ENCODE measurements at regions not wholly inside any gene's neighbourhood (a gene's known extent, or its start where the extent isn't known, plus 50 kb on each side); places are given as distances from the start of the nearest gene placed in this dataset.

DNA sequence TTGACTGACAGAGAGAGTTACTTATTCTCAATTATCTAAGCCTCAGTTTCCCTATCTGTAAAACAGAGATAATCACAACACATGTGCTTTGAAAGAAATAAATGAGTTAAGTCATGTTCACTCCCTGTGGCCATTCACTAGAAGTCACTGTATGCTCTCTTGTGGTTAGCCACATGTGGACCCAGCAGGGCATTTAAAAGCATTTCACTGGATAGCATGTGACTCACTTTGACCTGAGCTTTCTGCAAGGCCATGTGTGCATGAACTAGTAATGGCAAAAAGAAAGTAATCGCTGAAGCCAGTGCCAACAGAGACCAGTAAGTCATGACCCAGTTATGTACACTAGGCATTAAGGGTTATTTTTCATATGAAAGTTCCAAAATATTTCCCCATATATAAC is 557.0 kb upstream of the IGFBP3 start:
- peaks cover 0 to 2% (median under 1%) of the 10 kb centered on the region in 4 donors for H3K9me3 ChIP-seq (ENCODE audit: control insufficient read depth in 4 of 4, low read length in 3 of 4)
- H3K27ac ChIP-seq (ENCODE audit: low read depth in 1 of 2, low read length in 2 of 2) = no peak overlapping the region
- no peaks in the 10 kb centered on the region for H3K4me1 ChIP-seq (ENCODE audit: control insufficient read depth in 4 of 4, insufficient read depth in 4 of 4, low read length in 3 of 4)
- 80% methylated on average over 1 of the region's 1 CpG for WGBS
- H3K9ac ChIP-seq (ENCODE audit: low read depth in 1 of 2, low read length in 2 of 2) = no peak overlapping the region
- TF ChIP-seq EGR1 (IDR thresholded peaks at IDR 0.05; ENCODE audit: low read depth in 2 of 2) (no peak), RAD21 (IDR thresholded peaks at IDR 0.05) (no peak), YY1 (IDR thresholded peaks at IDR 0.05) (no peak), JUND (IDR thresholded peaks at IDR 0.05) (no peak), GABPA (IDR thresholded peaks at IDR 0.05 in 1 of 2, conservative IDR thresholded peaks at IDR 0.05 in 1 of 2) (no peak), SP1 (IDR thresholded peaks at IDR 0.05) (no peak), TAF1 (conservative IDR thresholded peaks at IDR 0.05) (no peak), FOXA2 (IDR thresholded peaks at IDR 0.05) (no peak), HNF4G (IDR thresholded peaks at IDR 0.05) (no peak), NR2F2 (IDR thresholded peaks at IDR 0.05) (no peak), RXRA (IDR thresholded peaks at IDR 0.05) (no peak), FOXA1 (IDR thresholded peaks at IDR 0.05) (no peak), HNF4A (conservative IDR thresholded peaks at IDR 0.05) (no peak)
- TF ChIP-seq, protein P1, sequence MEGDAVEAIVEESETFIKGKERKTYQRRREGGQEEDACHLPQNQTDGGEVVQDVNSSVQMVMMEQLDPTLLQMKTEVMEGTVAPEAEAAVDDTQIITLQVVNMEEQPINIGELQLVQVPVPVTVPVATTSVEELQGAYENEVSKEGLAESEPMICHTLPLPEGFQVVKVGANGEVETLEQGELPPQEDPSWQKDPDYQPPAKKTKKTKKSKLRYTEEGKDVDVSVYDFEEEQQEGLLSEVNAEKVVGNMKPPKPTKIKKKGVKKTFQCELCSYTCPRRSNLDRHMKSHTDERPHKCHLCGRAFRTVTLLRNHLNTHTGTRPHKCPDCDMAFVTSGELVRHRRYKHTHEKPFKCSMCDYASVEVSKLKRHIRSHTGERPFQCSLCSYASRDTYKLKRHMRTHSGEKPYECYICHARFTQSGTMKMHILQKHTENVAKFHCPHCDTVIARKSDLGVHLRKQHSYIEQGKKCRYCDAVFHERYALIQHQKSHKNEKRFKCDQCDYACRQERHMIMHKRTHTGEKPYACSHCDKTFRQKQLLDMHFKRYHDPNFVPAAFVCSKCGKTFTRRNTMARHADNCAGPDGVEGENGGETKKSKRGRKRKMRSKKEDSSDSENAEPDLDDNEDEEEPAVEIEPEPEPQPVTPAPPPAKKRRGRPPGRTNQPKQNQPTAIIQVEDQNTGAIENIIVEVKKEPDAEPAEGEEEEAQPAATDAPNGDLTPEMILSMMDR (IDR thresholded peaks at IDR 0.05; ENCODE audit: low read depth, low read length, missing input control) = no peak
- TF ChIP-seq, protein P2, sequence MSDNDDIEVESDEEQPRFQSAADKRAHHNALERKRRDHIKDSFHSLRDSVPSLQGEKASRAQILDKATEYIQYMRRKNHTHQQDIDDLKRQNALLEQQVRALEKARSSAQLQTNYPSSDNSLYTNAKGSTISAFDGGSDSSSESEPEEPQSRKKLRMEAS (IDR thresholded peaks at IDR 0.05) = no peak
- TF ChIP-seq, protein P3, sequence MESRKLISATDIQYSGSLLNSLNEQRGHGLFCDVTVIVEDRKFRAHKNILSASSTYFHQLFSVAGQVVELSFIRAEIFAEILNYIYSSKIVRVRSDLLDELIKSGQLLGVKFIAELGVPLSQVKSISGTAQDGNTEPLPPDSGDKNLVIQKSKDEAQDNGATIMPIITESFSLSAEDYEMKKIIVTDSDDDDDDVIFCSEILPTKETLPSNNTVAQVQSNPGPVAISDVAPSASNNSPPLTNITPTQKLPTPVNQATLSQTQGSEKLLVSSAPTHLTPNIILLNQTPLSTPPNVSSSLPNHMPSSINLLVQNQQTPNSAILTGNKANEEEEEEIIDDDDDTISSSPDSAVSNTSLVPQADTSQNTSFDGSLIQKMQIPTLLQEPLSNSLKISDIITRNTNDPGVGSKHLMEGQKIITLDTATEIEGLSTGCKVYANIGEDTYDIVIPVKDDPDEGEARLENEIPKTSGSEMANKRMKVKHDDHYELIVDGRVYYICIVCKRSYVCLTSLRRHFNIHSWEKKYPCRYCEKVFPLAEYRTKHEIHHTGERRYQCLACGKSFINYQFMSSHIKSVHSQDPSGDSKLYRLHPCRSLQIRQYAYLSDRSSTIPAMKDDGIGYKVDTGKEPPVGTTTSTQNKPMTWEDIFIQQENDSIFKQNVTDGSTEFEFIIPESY (IDR thresholded peaks at IDR 0.05) = no peak
- TF ChIP-seq, protein P4, sequence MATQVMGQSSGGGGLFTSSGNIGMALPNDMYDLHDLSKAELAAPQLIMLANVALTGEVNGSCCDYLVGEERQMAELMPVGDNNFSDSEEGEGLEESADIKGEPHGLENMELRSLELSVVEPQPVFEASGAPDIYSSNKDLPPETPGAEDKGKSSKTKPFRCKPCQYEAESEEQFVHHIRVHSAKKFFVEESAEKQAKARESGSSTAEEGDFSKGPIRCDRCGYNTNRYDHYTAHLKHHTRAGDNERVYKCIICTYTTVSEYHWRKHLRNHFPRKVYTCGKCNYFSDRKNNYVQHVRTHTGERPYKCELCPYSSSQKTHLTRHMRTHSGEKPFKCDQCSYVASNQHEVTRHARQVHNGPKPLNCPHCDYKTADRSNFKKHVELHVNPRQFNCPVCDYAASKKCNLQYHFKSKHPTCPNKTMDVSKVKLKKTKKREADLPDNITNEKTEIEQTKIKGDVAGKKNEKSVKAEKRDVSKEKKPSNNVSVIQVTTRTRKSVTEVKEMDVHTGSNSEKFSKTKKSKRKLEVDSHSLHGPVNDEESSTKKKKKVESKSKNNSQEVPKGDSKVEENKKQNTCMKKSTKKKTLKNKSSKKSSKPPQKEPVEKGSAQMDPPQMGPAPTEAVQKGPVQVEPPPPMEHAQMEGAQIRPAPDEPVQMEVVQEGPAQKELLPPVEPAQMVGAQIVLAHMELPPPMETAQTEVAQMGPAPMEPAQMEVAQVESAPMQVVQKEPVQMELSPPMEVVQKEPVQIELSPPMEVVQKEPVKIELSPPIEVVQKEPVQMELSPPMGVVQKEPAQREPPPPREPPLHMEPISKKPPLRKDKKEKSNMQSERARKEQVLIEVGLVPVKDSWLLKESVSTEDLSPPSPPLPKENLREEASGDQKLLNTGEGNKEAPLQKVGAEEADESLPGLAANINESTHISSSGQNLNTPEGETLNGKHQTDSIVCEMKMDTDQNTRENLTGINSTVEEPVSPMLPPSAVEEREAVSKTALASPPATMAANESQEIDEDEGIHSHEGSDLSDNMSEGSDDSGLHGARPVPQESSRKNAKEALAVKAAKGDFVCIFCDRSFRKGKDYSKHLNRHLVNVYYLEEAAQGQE (IDR thresholded peaks at IDR 0.05) = no peak
- TF ChIP-seq, protein P5, sequence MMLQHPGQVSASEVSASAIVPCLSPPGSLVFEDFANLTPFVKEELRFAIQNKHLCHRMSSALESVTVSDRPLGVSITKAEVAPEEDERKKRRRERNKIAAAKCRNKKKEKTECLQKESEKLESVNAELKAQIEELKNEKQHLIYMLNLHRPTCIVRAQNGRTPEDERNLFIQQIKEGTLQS (IDR thresholded peaks at IDR 0.05) = no peak
- DNase-seq (ENCODE audit: low spot score) = no peak
- H3K4me3 ChIP-seq (ENCODE audit: low read depth in 1 of 3, low read length in 3 of 3) = no peak overlapping the region
- no peaks in the 10 kb centered on the region for H3K27me3 ChIP-seq (ENCODE audit: control insufficient read depth in 4 of 4, insufficient read depth in 4 of 4, low read length in 3 of 4)
- H3K36me3 ChIP-seq (ENCODE audit: control insufficient read depth in 4 of 4, insufficient read depth in 3 of 4, low read depth in 1 of 4, low read length in 3 of 4) = no peaks in the 10 kb centered on the region

Data from liver (tissue), 8 donors.